Heart left ventricle (tissue), 16 donors: ENCODE measurements at regions not wholly inside any gene's neighbourhood (a gene's known extent, or its start where the extent isn't known, plus 50 kb on each side); places are given as distances from the start of the nearest gene placed in this dataset.

Experiments
- ATAC-seq, 4 donors: fragments of 200-7000 bp; cut with Tn5 transposase; one replicate each; pipeline ENCODE4 v1.9.1; 2020 to 2022; ENCODE audit warnings: moderate library complexity in 4 of 4, mild to moderate bottlenecking in 3 of 4, moderate number of reproducible peaks in 1 of 4
- DNase-seq, 5 donors: peaks; one replicate each; pipeline ENCODE4 v3.0.0-alpha.2; 2020
- H3K27ac ChIP-seq, 12 donors: fragments of 200-600 bp; sonication (generic) in 4 of 12; one replicate each; pipeline versions ENCODE4 v1.5.0 to v1.8.0; 2016 to 2022; ENCODE audit warnings: mild to moderate bottlenecking in 2 of 12
- H3K27me3 ChIP-seq, 9 donors: fragments of 200-600 bp; sonication (generic) in 2 of 9; one replicate each; pipeline versions ENCODE4 v1.5.1 to v1.8.0; 2016 to 2022; ENCODE audit warnings: mild to moderate bottlenecking in 3 of 9
- H3K36me3 ChIP-seq, 9 donors: fragments of 200-600 bp; sonication (generic) in 2 of 9; one replicate each; pipeline versions ENCODE4 v1.5.0 to v1.8.0; 2018 to 2022; ENCODE audit warnings: mild to moderate bottlenecking in 2 of 9
- H3K4me1 ChIP-seq, 12 donors: fragments of 200-600 bp; sonication (generic) in 4 of 12; one replicate each; pipeline versions ENCODE4 v1.5.0 to v1.8.0; 2016 to 2022; ENCODE audit warnings: mild to moderate bottlenecking in 3 of 12
- H3K4me3 ChIP-seq, 12 donors: fragments of 200-600 bp; sonication (generic) in 4 of 12; one replicate each; pipeline versions ENCODE4 v1.5.0 to v1.8.0; 2017 to 2022; ENCODE audit warnings: mild to moderate bottlenecking in 9 of 12, moderate library complexity in 4 of 12
- H3K9me3 ChIP-seq, 12 donors: fragments of 200-600 bp; sonication (generic) in 4 of 12; one replicate each; pipeline versions ENCODE4 v1.5.0 to v1.8.0; 2016 to 2022; ENCODE audit warnings: mild to moderate bottlenecking in 1 of 12
- POLR2A ChIP-seq, 2 donors: fragments of 450-650 bp; IDR thresholded peaks; one replicate each; pipeline ENCODE4 v1.6.1; 2017; ENCODE audit warnings: antibody characterized with exemption in 2 of 2, mild to moderate bottlenecking in 2 of 2, moderate library complexity in 2 of 2
- WGBS, 4 donors: extraction: QIAGEN DNeasy Blood & Tissue Kit in 2 of 4; methylation state at CpG; one replicate each; pipeline versions ENCODE4 v1.1.5 to v1.1.7; 2013 to 2018; 5-methylcytosine and 5-hydroxymethylcytosine counted together
- intact Hi-C, 10 donors: fragments of 100-400 bp; cut with DNase I; formaldehyde crosslinking; loops; one replicate each; pipeline versions ENCODE4 v1.11.1 to v1.14.2; 2022
- TF ChIP-seq, protein P1 (sequence below), 12 donors: fragments of 200-600 bp; sonication (generic) in 4 of 12; IDR thresholded peaks; one replicate each; pipeline versions ENCODE4 v1.5.0 to v1.8.0; 2018 to 2022; ENCODE audit warnings: antibody characterized with exemption in 12 of 12, mild to moderate bottlenecking in 5 of 12
- donor health status: ischemic (EF 13 %, LVEDD 7.1; RV severe dilation, severe dysfunction).
- donor health status: healthy with polysubstance abuse.
- donor health status: DM: no; HTN: yes; CAD: no.
- donor health status: DM: no; HTN: no; CAD: no.
- donor health status: ischemic (EF 25% LVEDD 6.9; RV normal size, moderate dysfunction).
- donor health status: ischemic (EF 25% LVEDD 5.7; RV mildly dilated, moderate dysfunction).
- donor health status: healthy.
- donor health status: DM: yes; HTN: yes; CAD: no.
- donor health status: ischemic (EF 35%, LVEDD 5.7; RV mildly dilated, moderate dysfunction).
- donor health status: nonischemic (EF 11% LVEDD 7.7; RV severe dilation, severe dysfunction).
- donor health status: DM: yes; HTN: yes; CAD: no.
- donor health status: PGD.
- donor health status: ischemic (EF 29% LVEDD 5.4; RV normal size, mild dysfunction).
- donor health status: nonischemic (EF 23%, LVEDD 6.1; RV moderate dilation, normal function).

GRCh38 chr10:44476409-44477045, 91.6 kb upstream of the CXCL12 start:
- peaks cover 0 to 39% (median 20%) of the 10 kb centered on the region in 12 donors for H3K4me1 ChIP-seq
- no peak for ATAC-seq
- TF ChIP-seq POLR2A (IDR thresholded peaks at IDR 0.05): no peak
- TF ChIP-seq, protein P1, sequence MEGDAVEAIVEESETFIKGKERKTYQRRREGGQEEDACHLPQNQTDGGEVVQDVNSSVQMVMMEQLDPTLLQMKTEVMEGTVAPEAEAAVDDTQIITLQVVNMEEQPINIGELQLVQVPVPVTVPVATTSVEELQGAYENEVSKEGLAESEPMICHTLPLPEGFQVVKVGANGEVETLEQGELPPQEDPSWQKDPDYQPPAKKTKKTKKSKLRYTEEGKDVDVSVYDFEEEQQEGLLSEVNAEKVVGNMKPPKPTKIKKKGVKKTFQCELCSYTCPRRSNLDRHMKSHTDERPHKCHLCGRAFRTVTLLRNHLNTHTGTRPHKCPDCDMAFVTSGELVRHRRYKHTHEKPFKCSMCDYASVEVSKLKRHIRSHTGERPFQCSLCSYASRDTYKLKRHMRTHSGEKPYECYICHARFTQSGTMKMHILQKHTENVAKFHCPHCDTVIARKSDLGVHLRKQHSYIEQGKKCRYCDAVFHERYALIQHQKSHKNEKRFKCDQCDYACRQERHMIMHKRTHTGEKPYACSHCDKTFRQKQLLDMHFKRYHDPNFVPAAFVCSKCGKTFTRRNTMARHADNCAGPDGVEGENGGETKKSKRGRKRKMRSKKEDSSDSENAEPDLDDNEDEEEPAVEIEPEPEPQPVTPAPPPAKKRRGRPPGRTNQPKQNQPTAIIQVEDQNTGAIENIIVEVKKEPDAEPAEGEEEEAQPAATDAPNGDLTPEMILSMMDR (IDR thresholded peaks at IDR 0.05): no peak
- no peak for DNase-seq
- intact Hi-C loops: no loop called here
- no peaks in the 10 kb centered on the region for H3K9me3 ChIP-seq
- no peaks in the 10 kb centered on the region for H3K27me3 ChIP-seq
- H3K4me3 ChIP-seq: no peak overlapping the region
- no peaks in the 10 kb centered on the region for H3K36me3 ChIP-seq
- no peak overlapping the region for H3K27ac ChIP-seq
- 74 to 92% (median 80%) methylated on average over 8 of the region's 8 CpGs for WGBS, 4 donors

DNA sequence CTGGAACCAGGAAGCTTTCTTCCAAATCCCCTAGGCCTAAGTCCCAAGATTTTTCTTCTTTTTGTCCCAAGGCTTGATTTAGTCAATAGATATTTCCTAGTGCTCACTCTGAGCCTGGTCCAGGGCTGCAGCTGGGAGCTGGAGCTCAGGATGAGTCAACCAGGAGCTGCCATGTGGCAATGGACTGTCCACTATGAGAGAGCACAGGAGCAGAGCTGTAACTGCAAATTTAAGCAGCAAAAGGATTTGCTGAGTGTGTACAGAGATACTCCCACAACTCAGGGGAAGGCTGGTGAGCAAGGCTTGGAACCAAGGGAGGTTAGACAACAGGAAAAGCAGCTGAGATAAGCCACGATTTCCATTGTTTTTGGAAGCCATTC, 92.1 kb upstream of the CXCL12 start:
- intact Hi-C loops: no loop called here

GRCh38 chr10:44478040-44478439, 93.1 kb upstream of the CXCL12 start:
- WGBS, 4 donors: 44 to 58% (median 51%) methylated on average over 2 of the region's 2 CpGs
- no peak overlapping the region for H3K27ac ChIP-seq
- peak in 3 of 4 donors; percentile 57 to 85 (median 63) for ATAC-seq

More for the DNA sequence above, 92.1 kb upstream of the CXCL12 start:
- H3K36me3 ChIP-seq: no peaks in the 10 kb centered on the region
- H3K9me3 ChIP-seq: peaks cover 0 to 1% (median 0%) of the 10 kb centered on the region in 12 donors
- peak in 1 of 5 donors; percentile 63 for DNase-seq
- H3K27me3 ChIP-seq: no peaks in the 10 kb centered on the region
- ATAC-seq: peak in 3 of 4 donors; percentile 33 to 89 (median 84)
- peaks cover 0 to 39% (median 20%) of the 10 kb centered on the region in 12 donors for H3K4me1 ChIP-seq
- no peak for TF ChIP-seq POLR2A (IDR thresholded peaks at IDR 0.05)
- TF ChIP-seq, protein P1 (IDR thresholded peaks at IDR 0.05): no peak
- peak overlapping the region in 1 of 12 donors; percentile 19 for H3K27ac ChIP-seq
- WGBS, 4 donors: 13 to 51% (median 37%) methylated on average over 1 of the region's 1 CpG
- H3K4me3 ChIP-seq: no peak overlapping the region

More at GRCh38 chr10:44478040-44478439, 93.1 kb upstream of the CXCL12 start:
- H3K4me1 ChIP-seq: peaks cover 0 to 39% (median 20%) of the 10 kb centered on the region in 12 donors
- H3K27me3 ChIP-seq: no peaks in the 10 kb centered on the region
- no peak for DNase-seq
- no peaks in the 10 kb centered on the region for H3K36me3 ChIP-seq
- no peak overlapping the region for H3K4me3 ChIP-seq
- intact Hi-C loops: no loop called here
- TF ChIP-seq POLR2A (IDR thresholded peaks at IDR 0.05): no peak
- TF ChIP-seq, protein P1 (IDR thresholded peaks at IDR 0.05): no peak
- peaks cover 0 to 5% (median 0%) of the 10 kb centered on the region in 12 donors for H3K9me3 ChIP-seq
